Occipital lobe (tissue), 1 donor: ENCODE measurements at regions not wholly inside any gene's neighbourhood (a gene's known extent, or its start where the extent isn't known, plus 50 kb on each side); places are given as distances from the start of the nearest gene placed in this dataset.

Experiments
- DNase-seq: peaks from one replicate; lab custom pipeline; 2025; lab: John Stamatoyannopoulos, UW

- DNase-seq, result no peak
Observed at GRCh38 chr2:129277585-129277981, 701.9 kb upstream of the RAB6C start.

GRCh38 chr2:129281791-129282530 is 697.5 kb upstream of the RAB6C start:
- no peak for DNase-seq

GRCh38 chr2:129285012-129285411 is 694.5 kb upstream of the RAB6C start:
- DNase-seq, result no peak

GRCh38 chr2:129293326-129293725 is 686.1 kb upstream of the RAB6C start:
- no peak for DNase-seq

DNA sequence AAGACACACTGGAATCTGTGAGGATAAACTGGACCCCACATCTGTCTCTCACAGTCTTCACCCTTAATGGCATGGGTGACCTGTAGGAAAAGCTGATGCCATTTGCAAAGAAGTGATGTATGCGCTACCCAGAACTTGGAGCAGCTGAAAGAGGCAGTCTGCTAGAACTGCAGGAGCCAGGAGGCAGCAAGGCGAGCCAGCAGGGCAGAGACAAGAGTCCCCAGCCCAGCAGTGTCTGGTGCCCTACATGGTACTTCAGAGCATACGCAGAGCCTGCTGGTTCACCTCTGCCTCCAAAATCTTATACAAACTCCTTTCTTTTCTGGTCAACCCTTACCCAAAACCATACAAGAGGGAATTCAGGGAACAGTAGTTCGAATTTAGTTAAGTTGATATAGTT is 683.1 kb upstream of the RAB6C start:
- DNase-seq, result no peak

DNA sequence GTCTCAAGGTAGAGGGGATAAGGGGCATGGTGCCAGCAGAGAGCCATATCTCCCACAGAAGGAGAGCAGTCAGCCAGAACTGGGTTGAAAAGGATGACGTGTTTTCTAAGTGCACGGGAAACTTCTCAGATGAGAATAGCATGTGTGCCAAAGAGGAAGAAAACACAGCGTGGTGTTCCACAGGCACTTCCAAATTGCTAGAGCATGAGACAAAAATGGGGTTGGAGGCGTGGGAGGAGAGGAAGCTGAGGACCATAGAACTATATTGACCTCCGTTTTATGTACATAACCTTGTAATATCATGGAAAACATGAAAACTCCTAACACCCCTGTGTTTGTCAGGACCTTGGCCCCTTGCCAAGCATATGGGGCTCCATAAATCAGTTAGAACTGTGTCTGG is 682.7 kb upstream of the RAB6C start:
- peak; percentile 22 for DNase-seq

- no peak for DNase-seq
Observed at GRCh38 chr2:129297430-129297829, 682.0 kb upstream of the RAB6C start.

DNA sequence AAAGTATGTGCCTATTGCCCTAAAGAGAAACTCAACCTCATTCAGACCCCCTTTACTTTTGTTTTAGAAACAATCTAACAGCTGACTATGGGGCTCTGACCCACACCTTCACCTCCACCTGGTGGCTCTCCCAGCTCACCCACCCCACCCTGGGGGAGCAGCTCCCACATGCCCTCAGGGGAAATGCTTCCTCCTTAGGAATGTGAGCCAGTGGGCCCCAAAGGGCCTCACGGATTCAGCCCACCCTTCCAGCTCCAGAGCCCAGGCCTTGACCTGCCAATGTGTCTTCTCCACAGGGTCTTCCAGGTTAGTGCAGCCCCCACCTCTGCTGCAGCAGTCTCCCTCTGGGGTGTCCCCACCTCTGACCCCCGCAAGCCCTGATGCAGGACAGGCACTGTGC is 680.1 kb upstream of the RAB6C start:
- DNase-seq, result no peak

DNA sequence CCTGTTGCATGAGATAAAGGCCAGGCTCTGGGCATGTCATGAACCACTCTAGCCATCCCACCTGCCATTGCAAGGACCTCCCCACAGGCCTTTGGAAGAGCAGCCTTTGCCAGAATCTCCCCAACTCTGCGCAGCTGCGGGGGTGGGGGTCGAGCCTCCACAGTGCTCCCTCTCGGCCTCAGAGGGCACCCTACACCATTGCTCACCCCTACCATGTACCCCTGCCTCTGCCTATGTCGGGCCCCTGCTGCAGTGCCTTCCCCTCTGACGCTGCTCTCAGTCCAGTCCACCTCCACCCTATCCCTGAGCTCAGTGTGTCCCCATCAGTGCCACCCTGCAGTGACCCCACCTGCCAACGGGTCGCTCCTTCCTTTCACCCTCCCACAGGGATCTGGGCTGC is 679.7 kb upstream of the RAB6C start:
- DNase-seq, result no peak

- DNase-seq, result no peak
Observed at GRCh38 chr2:129300456-129300855, 679.0 kb upstream of the RAB6C start.

GRCh38 chr2:129301431-129301913 is 678.0 kb upstream of the RAB6C start:
- DNase-seq, result peak; percentile 67

DNA sequence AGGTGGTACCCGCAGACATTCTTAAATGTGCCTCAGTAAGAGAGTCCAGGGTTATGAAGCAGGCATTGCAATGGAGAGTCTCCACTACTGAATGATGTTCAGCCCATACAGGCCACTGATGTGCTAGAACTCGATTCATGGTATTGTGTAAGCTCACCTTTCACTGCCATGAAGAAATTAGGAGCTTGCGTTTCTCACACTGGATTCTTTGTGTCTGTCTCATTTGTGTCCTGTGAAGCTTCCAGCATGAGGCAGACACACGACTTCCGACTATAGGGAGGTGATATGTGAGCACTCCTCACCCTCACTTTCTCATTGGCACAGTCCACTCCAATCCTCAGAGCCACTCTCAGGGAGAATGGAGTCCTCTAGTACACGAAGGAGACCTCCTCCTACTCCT is 677.4 kb upstream of the RAB6C start:
- DNase-seq, result no peak

DNA sequence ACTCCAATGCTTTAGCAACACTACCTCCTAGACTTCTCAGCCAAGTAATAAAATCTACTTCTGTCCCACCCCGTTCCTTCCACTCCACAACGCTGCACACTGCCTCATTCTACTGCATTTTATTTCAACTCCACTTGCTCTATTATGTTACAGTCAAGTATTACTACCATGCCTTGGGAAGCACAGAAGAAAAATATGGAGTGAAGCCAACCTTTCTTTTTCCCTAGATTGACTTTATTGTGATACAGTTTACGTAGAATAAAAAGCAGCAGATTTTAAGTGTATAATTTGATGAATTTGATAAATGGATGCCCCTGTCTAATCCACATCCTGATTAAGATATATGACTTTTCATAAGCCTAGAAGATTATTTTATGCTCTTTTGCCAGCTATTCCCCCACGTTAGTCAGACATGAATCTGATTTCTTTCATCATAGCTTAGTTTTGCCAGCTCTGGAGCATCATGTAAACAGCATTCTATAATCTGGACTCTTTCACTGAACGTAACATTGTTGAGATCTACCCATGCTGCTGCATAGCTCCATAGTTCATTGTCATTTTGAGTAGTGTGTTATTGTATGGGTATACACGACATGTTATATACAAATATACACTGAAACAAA is 676.8 kb upstream of the RAB6C start:
- no peak for DNase-seq

- no peak for DNase-seq
Observed at GRCh38 chr2:129314120-129314519, 665.3 kb upstream of the RAB6C start.

DNA sequence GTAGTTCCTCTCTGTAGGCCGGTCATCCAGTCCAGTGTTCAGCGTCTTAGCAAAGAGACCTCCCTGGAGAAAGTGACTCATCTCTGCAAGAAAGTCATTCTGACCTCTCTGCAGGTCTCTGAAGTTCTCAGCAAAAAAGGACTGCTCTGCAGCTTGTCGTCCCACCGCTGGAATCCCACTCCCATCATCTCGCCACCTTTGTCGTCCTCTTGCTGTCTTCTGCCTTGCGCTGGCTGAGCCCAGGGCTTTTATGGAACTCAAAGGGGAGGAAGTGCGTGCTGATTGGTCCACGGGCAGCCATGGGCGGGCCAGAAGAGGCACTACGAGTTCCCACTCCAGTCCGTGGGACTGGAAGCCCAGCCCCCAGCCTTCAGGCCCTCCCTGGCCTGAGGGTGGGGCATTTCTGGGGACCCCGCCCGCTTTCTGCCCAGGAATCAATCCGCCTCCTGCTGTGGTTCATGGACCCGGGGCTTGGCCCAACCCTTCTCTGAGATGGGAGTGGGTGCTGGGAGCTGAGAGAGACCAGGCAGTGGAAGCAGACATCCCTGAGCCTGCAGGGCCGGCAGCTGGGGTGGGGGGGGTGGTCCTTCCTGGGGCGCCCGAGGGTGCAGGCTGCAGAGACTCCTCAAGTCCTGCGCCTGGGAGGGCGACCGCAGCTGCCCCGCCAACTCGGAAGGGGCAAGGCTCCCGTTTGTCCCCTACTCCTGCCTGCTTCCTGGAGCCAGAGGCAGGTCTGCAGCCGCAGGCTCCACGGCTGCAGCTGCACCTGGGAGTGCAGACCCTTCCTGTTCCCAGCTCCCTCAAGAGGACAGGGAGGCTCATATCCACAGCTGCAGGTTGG is 660.7 kb upstream of the RAB6C start:
- no peak for DNase-seq

DNA sequence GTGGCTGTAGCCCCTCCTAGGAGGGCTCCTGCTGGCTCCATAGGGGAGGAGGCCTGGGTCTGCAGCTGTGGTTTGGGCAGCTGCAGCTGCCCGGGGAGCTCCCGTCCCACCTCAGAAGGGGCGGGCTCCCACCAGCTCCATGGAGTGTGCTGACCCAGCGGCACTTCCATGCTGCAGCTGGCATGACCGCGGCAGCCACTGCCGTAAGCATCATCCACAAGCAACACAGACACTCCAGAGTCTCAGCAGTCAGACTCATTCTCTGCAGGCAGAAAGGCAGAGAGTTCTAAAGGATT is 660.1 kb upstream of the RAB6C start:
- no peak for DNase-seq

DNA sequence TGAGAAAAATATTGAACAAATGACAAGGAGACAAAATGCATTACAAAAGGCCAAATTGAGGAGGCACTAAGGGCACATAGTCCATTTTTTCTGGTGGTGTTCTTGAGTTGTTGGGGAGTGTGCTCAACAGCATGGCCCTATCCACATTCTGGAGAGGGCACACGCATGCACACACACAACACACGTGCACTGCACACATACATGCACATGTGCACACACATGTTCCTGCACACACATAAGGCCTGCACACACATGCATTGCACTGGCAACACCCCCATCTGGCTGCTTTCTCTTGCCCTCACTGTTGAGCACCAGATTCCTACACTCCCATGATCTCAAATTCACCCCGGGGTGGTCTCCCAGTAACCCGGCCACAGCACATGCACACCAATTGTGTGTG is 659.2 kb upstream of the RAB6C start:
- no peak for DNase-seq

DNA sequence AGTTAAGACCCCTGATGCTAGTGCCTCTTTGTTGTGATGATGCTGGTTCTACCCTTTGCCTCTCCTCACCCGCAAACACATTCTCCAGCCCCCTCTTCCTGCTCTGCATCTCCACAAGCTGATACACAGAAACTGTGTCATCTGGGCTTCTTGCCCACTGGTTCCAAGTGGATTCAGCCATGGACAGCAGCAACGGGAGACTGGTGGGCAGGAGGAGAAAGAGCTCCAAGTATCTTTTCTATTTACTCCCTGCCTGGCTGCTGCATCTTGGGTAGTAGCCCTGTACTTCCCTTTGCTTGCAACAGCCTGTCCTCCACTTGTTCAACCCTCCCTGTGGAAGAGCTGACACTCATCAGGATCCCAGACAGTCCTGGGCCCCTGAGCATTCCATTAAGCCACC is 655.1 kb upstream of the RAB6C start:
- peak; percentile 15 for DNase-seq

GRCh38 chr2:129325151-129325550 is 654.3 kb upstream of the RAB6C start:
- DNase-seq, result no peak

DNA sequence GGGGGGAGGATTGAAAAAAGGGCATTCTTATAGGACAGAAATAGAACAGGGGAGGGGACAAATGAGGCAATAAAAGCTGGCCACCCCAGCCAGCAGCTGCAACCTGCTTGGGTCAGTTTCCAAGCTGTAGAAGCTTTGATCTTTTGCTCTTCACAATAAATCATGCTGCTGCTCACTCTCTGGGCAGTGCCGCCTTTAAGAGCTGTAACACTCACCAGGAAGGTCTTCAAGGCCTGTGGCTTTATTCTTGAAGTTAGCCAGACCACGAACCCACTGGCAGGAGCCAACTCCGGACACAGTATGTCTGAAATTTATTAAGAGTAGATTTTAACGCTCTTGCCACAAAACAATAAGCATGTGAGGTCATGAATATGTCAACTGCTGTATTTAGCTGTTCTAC is 649.9 kb upstream of the RAB6C start:
- no peak for DNase-seq

DNA sequence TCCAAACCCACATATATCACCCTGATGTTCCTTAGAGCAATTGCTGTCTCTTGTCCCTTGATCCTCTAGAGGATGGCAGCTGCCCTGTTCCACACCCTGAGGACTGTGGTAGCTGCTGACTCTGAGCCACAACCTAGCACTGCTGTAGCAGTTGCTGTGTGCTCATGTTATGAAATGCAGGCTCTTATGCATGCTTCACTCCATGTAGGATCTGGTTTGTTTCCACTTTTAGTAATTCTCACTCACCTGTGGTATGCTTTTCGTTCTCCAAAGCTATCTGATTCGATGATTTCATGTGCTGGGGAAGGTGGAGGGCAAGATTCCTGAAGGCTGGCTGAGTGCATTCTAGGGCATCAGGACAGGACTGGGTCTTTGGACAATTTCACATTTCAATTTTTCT is 649.0 kb upstream of the RAB6C start:
- DNase-seq, result no peak

DNA sequence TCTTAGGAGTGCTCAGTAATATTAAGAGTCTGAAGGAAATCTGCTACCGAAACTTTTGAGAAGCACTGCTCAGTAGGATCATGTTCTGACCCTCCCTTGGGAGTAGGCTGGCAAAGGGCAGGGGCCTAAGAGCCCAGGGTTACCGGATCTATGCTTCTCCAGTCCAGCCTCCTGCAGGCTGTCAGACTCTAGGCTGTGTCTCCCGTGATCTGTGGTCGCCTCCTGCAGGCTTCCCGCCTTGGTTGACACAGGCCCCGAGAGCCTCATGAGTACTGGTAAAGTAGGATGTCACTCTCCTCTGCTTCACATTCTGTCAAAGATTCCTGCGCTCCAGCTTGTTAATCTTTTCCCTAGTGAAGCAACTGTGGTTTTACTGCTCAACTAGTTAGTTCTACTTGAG is 647.8 kb upstream of the RAB6C start:
- DNase-seq, result no peak

- no peak for DNase-seq
Observed at GRCh38 chr2:129334128-129334527, 645.3 kb upstream of the RAB6C start.
